Lower leg skin (tissue), 4 donors: ENCODE measurements at regions not wholly inside any gene's neighbourhood (a gene's known extent, or its start where the extent isn't known, plus 50 kb on each side); places are given as distances from the start of the nearest gene placed in this dataset.

Experiments used
- DNase-seq, 2 donors: peaks; one replicate each; pipeline ENCODE4 v3.0.0-alpha.2; 2019; ENCODE audit warnings: low spot score in 2 of 2
- H3K4me3 ChIP-seq: fragments of 200-600 bp; sonication (generic); 2 replicates; pipeline ENCODE4 v1.5.1; 2017; ENCODE audit warnings: mild to moderate bottlenecking, low read depth; ENCODE audit not compliant: poor library complexity, severe bottlenecking
- CTCF ChIP-seq, 3 donors: fragments of 450-650 bp; IDR thresholded peaks; one replicate each; pipeline ENCODE4 v1.5.1; 2016; ENCODE audit warnings: antibody characterized with exemption in 3 of 3, mild to moderate bottlenecking in 3 of 3, moderate library complexity in 2 of 3
- POLR2A ChIP-seq, 2 donors: fragments of 450-650 bp; IDR thresholded peaks; one replicate each; pipeline ENCODE4 v1.6.1; 2016 to 2017; ENCODE audit warnings: antibody characterized with exemption in 2 of 2, mild to moderate bottlenecking in 1 of 2, moderate library complexity in 1 of 2
- WGBS, 2 donors: methylation state at CpG; one replicate each; pipeline ENCODE4 v1.1.5; 2018; 5-methylcytosine and 5-hydroxymethylcytosine counted together
- intact Hi-C: fragments of 100-400 bp; cut with DNase I; formaldehyde crosslinking; loops from one replicate; pipeline ENCODE4 v1.15.0; 2023; ENCODE audit warnings: low total_unique reads

- TF ChIP-seq POLR2A (IDR thresholded peaks at IDR 0.05), result no peak
- 92 to 96% methylated on average over 1 of the region's 1 CpG for WGBS, 2 donors
- no peak overlapping the region for H3K4me3 ChIP-seq
- intact Hi-C loops, result no loop called here
- DNase-seq, result no peak
Measured at GRCh38 chr6:98339506-98339905, 494.9 kb upstream of the POU3F2 start.

- TF ChIP-seq POLR2A (IDR thresholded peaks at IDR 0.05) (no peak), CTCF (IDR thresholded peaks at IDR 0.05) (no peak)
Measured at GRCh38 chr6:98343004-98343403, 491.4 kb upstream of the POU3F2 start.

GRCh38 chr6:98343797-98344196 lies 490.6 kb upstream of the POU3F2 start:
- intact Hi-C loops, result no loop called here
- H3K4me3 ChIP-seq, result no peak overlapping the region
- no peak for DNase-seq
- no peak for TF ChIP-seq CTCF (IDR thresholded peaks at IDR 0.05)
- TF ChIP-seq POLR2A (IDR thresholded peaks at IDR 0.05), result no peak

More at GRCh38 chr6:98343004-98343403, 491.4 kb upstream of the POU3F2 start:
- intact Hi-C loops, result no loop called here
- DNase-seq, result no peak
- H3K4me3 ChIP-seq, result no peak overlapping the region

GRCh38 chr6:98352348-98352747 lies 482.0 kb upstream of the POU3F2 start:
- WGBS, 2 donors, result 70 to 74% methylated on average over 2 of the region's 2 CpGs

GRCh38 chr6:98358173-98358572 lies 476.2 kb upstream of the POU3F2 start:
- no peak for TF ChIP-seq POLR2A (IDR thresholded peaks at IDR 0.05)
- TF ChIP-seq CTCF (IDR thresholded peaks at IDR 0.05), result no peak
- no peak for DNase-seq
- 67% methylated on average over 3 of the region's 3 CpGs for WGBS, 2 donors
- intact Hi-C loops, result no loop called here
- H3K4me3 ChIP-seq, result no peak overlapping the region

More at GRCh38 chr6:98352348-98352747, 482.0 kb upstream of the POU3F2 start:
- no peak for DNase-seq
- H3K4me3 ChIP-seq, result no peak overlapping the region
- TF ChIP-seq POLR2A (IDR thresholded peaks at IDR 0.05) (no peak), CTCF (IDR thresholded peaks at IDR 0.05) (no peak)
- intact Hi-C loops, result no loop called here

GRCh38 chr6:98366371-98366770 lies 468.0 kb upstream of the POU3F2 start:
- TF ChIP-seq CTCF (IDR thresholded peaks at IDR 0.05) (no peak), POLR2A (IDR thresholded peaks at IDR 0.05) (no peak)
- intact Hi-C loops, result no loop called here
- 80 to 83% methylated on average over 6 of the region's 6 CpGs for WGBS, 2 donors
- no peak overlapping the region for H3K4me3 ChIP-seq
- no peak for DNase-seq
